Kidney tubule cell (primary cell): ENCODE measurements at regions not wholly inside any gene's neighbourhood (a gene's known extent, or its start where the extent isn't known, plus 50 kb on each side); places are given as distances from the start of the nearest gene placed in this dataset.
"Not testable (repeated sequence)": the region's sequence is repeated elsewhere in the genome, so short reads cannot be mapped to it uniquely, and the experiment has no call there.

ENCODE experiments used
- DNase-seq: peaks from one replicate; pipeline ENCODE4 v3.0.0-alpha.2; 2018; ENCODE audit warnings: low spot score

GRCh38 chr2:31736695-31737454 lies 156.1 kb upstream of the SRD5A2 start:
- peak; percentile 23 for DNase-seq

DNA sequence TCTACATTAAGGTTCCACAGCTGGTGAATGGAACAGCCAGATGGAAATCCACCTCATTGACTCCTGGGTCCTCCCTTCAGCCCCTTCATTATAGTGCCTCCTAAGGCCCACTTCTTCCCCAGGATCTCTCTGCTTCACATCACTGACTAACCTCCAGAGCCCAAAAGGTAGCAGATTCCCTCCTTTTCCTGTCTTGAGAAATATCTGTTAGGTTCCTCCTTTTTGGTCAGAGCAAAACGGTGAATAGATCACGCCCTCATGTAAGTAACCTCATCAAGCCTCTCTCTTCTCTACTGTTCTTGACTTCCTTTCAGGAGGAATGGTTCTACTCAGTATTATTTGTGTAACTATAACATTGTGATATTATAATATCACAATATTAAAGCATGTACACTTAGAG lies 155.0 kb upstream of the SRD5A2 start:
- DNase-seq: no peak

DNA sequence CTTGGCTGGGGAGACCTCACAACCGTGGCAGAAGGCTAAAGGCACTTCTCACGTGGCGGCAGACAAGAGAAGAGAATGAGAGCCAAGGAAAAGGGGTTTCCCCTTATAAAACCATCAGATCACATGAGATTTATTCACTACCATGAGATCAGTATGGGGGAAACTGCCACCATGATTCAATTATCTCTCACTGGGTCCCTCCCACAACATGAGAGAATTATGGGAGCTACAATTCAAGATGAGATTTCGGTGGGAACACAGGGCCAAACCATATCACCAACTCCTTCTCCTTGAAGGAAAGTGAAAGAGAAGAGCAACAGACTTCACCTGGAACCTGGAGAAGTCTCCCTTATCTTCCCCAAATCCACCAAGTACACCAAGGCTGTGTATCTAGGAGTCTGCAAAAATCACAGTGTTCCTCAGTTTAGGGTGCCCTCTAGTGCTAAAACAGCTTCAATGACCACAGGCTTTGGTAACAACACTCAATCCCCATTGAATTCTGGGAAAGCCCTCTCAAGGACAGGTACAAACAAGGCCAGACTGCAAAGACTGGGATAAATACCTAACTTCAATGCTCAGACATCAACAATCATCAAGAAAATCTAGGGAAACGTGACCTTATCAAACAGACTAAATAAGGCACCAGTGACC lies 148.8 kb upstream of the SRD5A2 start:
- peak; percentile 47 for DNase-seq

GRCh38 chr2:31729065-31729439 lies 148.3 kb upstream of the SRD5A2 start:
- no peak for DNase-seq

- DNase-seq: no peak
These were observed 147.8 kb upstream of the SRD5A2 start for GRCh38 chr2:31728406-31729064.

DNA sequence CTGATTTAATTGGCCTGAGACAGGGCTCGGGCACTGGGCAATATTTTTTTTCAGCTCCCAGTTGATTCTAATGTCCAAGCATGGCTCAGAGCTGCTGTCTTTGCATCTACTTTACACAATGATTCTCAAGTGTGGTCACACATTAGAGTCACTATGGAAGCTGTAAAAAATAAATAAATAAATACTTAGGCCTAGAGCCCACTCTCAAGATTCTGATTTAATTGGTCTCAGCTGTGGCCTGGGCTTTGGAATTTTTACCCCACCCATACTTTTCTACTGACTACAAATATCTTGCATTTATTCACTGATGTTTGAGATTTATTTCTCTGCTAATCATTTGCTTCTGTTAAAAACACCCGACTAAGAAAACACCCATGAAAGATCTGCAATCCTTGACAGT lies 145.7 kb upstream of the SRD5A2 start:
- no peak for DNase-seq

DNA sequence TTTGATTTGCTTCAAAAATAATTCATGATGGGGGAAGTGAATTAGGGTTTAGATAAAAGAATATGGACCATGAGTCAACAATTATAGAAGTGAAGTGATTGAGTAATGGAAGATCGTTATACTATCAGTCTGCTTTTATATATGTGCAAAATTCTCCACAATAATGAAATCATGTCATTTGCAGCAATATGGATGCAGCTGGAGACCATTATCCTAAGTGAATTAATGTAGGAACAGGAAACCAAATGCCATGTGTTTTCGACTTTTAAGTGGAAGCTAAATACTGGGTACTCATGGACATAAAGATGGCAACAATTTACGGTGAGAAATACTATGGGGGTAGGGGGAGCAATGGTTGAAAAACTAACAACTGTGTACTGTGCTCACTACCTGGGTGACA lies 144.7 kb upstream of the SRD5A2 start:
- DNase-seq: no peak

GRCh38 chr2:31711737-31712136 lies 131.0 kb upstream of the SRD5A2 start:
- peak; percentile 2 for DNase-seq

- no peak for DNase-seq
These were observed 129.4 kb upstream of the SRD5A2 start for GRCh38 chr2:31710121-31710520.

DNA sequence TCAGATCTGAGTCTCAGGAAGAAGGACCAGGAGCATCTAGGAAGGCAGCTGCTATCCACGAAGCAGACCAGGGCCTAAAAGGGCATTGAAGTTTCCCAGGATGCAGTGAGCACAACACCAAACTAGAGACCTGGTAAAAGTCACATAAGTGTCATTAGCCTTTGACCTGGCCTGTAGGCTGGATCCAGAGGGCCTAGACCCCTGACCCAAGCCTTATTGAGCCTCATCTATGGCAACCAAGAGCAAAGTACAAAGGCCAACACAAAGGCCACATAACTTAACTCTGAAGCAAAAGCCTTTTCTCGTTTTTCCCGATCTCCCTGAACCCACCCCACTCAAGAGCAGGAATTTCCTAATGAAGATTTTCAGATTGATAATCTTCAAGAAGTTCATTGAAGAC lies 127.3 kb upstream of the SRD5A2 start:
- DNase-seq: no peak

GRCh38 chr2:31704561-31705212 lies 123.9 kb upstream of the SRD5A2 start:
- DNase-seq: no peak

- DNase-seq: no peak
These were observed 122.5 kb upstream of the SRD5A2 start for GRCh38 chr2:31703253-31703652.

DNA sequence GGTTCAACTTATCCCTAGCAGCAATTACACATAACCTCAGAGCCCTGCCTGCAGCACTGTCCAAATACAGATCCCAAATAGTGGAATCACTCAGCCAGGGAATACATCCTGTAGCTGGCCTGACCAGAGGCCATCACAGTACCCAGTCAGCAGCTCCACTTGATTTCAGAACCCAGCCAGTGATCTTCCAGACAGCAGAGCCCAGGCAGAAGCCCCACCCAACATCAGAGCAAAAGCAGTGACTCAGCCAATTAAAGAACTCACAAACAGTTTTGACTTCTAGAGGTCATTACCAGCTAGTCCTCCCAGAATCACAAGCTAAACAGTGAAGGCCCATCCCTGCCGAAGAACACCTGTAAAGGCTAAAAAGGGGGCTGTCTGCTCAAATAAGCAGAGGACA lies 118.0 kb upstream of the SRD5A2 start:
- DNase-seq: no peak

DNA sequence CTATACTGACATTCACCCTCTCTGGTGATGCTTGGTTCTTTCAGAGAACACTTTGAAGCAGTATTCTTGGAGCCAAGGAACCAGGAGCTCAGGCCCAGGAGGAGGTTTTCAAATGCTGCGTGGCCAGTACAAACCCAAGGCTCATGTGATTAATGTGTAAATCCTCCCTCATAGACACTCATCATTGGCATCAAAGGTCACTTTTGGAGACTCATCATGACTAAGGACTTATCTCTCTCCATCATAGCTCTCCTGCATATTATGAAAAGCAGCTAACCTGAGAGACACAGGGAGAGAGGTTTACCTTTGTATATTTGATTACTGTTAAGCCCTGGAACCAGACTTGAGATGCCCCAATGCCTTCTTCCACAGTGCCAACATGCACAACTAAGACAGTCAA lies 115.3 kb upstream of the SRD5A2 start:
- no peak for DNase-seq

- peak; percentile 8 for DNase-seq
These were observed 113.7 kb upstream of the SRD5A2 start for GRCh38 chr2:31694444-31694843.

DNA sequence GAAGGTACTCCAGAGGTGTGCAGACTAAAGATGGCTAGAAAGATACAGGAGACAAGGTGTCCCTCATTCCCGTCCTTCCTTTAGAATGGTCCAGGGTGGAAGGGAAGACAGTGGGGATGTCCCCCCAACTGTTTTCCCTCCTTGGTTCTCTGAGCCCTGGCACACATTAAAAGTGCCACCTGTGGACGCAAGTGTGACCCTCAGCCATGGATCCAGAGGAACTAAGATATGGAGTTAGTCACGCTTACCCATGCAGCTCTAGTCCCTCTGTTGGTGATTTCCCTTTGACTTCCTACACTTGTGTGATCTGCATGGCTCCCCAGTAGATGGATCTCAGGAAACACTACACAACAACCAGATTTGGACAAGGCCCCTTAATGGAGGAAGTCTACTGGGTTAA lies 113.1 kb upstream of the SRD5A2 start:
- no peak for DNase-seq

DNA sequence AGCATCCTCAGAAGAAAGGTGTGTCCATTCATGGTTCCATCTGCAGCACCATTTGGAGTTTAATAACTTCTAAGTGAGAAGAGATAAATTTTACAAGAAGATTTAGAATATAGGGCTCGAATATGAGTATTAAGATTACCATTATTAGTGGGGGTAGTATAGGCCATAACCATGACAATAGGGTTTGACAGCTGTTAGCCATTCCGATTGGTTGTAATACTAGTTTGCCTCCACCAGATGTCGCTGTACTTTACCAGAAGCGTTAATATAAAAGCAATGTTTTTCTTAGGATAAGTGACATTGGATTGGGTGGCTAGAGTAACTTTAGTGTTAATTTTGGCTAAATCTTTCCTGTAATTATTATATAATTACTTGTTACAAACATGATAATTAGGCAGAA lies 107.5 kb upstream of the SRD5A2 start:
- DNase-seq: no peak

DNA sequence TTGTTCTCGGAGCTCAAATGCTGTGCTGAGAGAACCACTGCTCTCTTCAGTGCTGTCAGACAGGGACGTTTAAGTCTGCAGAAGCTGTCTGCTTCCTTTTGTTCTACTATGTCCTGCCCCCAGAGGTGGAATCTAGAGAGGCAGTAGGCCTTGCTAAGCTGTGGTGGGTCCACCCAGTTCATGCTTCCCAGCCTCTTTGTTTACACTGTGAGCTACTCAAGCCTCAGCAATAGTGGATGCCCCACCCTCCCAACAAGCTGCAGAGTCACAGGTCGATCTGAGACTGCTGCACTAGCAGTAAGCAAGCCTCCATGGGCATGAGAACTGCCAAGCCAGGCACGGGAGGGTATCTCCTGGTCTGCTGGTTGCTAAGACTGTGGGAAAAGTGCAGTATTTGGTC lies 102.8 kb upstream of the SRD5A2 start:
- not testable (repeated sequence) for DNase-seq

DNA sequence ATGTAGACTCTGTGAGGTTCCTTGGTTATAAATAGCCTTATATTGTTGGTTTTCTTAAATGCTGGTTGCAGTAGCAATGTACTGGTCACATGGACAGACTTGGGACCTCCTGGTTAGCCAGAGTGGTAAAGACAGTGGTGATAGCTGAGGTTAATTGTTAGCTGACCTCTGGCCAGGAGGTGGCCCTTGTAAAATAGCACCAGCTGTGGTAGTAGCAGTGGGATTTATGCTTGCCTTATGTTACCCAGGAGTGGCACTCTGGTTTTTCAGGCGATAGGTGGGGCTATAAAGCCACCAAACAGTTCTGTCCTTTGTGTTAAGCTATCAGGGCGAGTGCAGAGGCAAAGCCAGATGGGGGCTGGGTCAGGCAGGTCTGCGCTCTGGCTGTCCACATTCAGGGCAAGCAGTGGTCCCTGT lies 94.8 kb upstream of the SRD5A2 start:
- no peak for DNase-seq

DNA sequence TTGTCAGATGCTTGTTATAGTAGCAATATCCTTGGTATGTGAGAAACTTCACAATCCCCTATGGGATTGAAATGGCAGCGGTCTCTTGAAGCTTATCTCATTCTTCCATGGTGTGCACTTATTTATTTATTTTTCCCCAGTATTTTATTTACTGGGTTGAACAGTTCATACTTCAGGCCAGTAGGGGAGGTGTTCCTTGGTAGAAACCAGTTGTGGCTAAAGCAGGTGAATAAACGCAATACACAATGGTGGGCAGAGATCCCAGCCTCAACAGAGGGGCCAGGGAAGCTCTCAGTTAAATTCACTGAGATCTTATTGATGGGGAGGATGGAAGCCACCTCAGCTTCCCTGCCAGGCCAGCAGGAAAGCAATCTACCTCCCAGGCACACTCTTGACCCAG lies 93.7 kb upstream of the SRD5A2 start:
- no peak for DNase-seq

DNA sequence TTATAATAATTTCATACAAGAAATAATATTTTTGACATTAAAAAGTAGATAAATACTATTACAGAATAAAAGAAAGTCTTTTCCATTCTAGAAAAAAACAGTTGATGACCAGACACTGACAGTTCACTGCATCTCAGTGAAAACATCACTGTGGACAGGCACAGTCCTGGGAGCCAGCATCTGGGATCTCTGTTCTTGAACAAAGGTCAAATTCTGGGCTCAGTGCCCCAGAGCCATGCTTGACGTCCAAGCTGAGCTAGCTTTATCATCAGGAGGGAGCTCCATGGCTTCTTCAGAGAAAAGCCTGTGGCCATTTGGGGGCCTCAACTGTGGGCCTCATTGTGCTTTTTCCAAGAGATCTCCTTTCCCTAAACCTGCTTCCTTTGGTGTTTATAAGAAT lies 86.1 kb upstream of the SRD5A2 start:
- DNase-seq: no peak

DNA sequence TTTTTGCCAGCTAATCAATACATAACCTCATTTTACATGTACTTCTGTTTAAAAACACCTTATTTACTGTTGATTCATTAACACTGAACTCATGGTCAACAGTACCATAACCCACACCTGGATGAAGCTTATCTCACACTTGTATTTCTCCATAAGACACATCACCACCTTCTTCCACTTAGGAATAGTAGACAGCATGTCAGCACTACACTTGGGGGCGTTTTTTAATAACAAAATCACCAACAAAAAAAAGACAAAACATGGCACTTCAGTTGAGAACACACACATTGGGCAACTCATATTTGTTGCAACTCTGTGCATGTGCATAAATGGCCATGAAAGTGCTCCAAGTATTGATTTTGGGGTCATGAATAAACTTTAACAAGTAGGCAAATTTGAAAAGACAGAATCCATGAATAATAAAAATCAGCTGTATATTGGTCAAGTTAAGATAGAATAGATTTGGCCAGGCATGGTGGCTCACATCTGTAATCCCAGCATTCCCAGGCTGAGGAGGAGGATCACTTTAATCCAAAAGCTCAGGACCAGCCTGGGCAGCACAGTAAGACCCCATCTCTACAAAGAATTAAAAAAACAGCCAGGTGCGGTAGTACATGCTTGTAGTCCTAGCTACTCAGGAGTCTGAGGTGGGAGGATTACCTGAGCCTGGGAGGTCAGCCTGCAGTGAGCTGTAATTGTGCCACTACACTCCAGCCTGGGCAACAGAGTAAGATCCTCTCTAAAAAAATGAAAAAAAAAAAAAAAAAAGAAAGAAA lies 84.4 kb upstream of the SRD5A2 start:
- DNase-seq: no peak
